H1 (cell line): ENCODE measurements at regions not wholly inside any gene's neighbourhood (a gene's known extent, or its start where the extent isn't known, plus 50 kb on each side); places are given as distances from the start of the nearest gene placed in this dataset.

Experiments used
- CTCF ChIA-PET: fragments of 300-600 bp; sonication (Branson Sonifier 250); formaldehyde crosslinking; loops from one replicate; lab custom pipeline; 2021; ENCODE audit not compliant: partially characterized antibody; lab: Charles Lee
- POLR2A ChIA-PET: fragments of 300-600 bp; sonication (Branson Sonifier 250); formaldehyde crosslinking; loops from one replicate; lab custom pipeline; 2021; ENCODE audit warnings: inconsistent platforms; ENCODE audit not compliant: partially characterized antibody; lab: Charles Lee
- DNase-seq, 2 experiments: peaks; one replicate each; pipeline versions ENCODE4 v3.0.0 to v3.0.0-alpha.2; 2010 to 2022; ENCODE audit warnings: low spot score in 2 of 2, low read depth in 1 of 2, mixed read lengths in 1 of 2
- FAIRE-seq: peaks from 2 replicates; lab custom pipeline; 2011; peaks lifted over from hg19 to GRCh38; lab: Jason Lieb, UNC
- H2AFZ ChIP-seq: 2 replicates; pipeline ENCODE4 v1.8.1; 2012; ENCODE audit warnings: low read length, inconsistent platforms
- H2AK5ac ChIP-seq: 2 replicates; pipeline ENCODE4 v1.6.1; 2013; ENCODE audit warnings: low read depth, low read length
- H2BK120ac ChIP-seq: replicated peaks from 2 replicates; pipeline ENCODE3; 2013; ENCODE audit warnings: low read depth, low read length, inconsistent platforms
- H2BK12ac ChIP-seq: 2 replicates; pipeline ENCODE4 v1.6.1; 2013; ENCODE audit warnings: low read depth, low read length
- H2BK15ac ChIP-seq: 2 replicates; pipeline ENCODE4 v1.6.1; 2013; ENCODE audit warnings: low read length
- H2BK20ac ChIP-seq: 2 replicates; pipeline ENCODE4 v1.6.1; 2013; ENCODE audit warnings: low read length
- H2BK5ac ChIP-seq: 2 replicates; pipeline ENCODE4 v1.6.1; 2013; ENCODE audit warnings: low read depth, low read length
- H3K14ac ChIP-seq: 2 replicates; pipeline ENCODE4 v1.6.1; 2013; ENCODE audit warnings: inconsistent platforms; ENCODE audit not compliant: insufficient read length
- H3K18ac ChIP-seq: 2 replicates; pipeline ENCODE4 v1.6.1; 2013; ENCODE audit warnings: low read length; ENCODE audit errors: extremely low read depth
- H3K23ac ChIP-seq: 2 replicates; pipeline ENCODE4 v1.6.1; 2013; ENCODE audit warnings: inconsistent platforms; ENCODE audit not compliant: insufficient read length
- H3K23me2 ChIP-seq: 2 replicates; pipeline ENCODE4 v1.6.1; 2013; ENCODE audit warnings: low read depth, low read length
- H3K27ac ChIP-seq: 2 replicates; pipeline ENCODE4 v1.6.1; 2011; ENCODE audit warnings: low read depth, low read length, inconsistent platforms
- H3K27me3 ChIP-seq, 4 experiments: replicated peaks in 1 of 4; 1 replicate in 1 of 4; 2 replicates in 3 of 4; pipeline versions ENCODE4 v1.6.1 to v1.8.1; 2011 to 2013; ENCODE audit warnings: low read length in 3 of 4, mild to moderate bottlenecking in 3 of 4, inconsistent platforms in 2 of 4, mixed read lengths in 2 of 4, moderate library complexity in 1 of 4; ENCODE audit not compliant: control insufficient read depth in 3 of 4, insufficient read depth in 3 of 4; ENCODE audit errors: extremely low read depth in 1 of 4
- H3K36me3 ChIP-seq, 4 experiments: 2 replicates each; pipeline versions ENCODE4 v1.6.1 to v1.8.1; 2011 to 2013; ENCODE audit warnings: mild to moderate bottlenecking in 4 of 4, low read length in 3 of 4, moderate library complexity in 2 of 4, control low read depth in 1 of 4, inconsistent platforms in 1 of 4; ENCODE audit not compliant: insufficient read depth in 4 of 4, control insufficient read depth in 2 of 4
- H3K4ac ChIP-seq: replicated peaks from 2 replicates; pipeline ENCODE3; 2013; ENCODE audit warnings: low read length, low read depth, mixed read lengths, inconsistent platforms; ENCODE audit not compliant: insufficient read length
- H3K4me1 ChIP-seq, 4 experiments: replicated peaks in 1 of 4; 1 replicate in 1 of 4; 2 replicates in 3 of 4; pipeline versions ENCODE4 v1.6.1 to v1.8.1; 2011 to 2013; ENCODE audit warnings: low read length in 3 of 4, inconsistent platforms in 2 of 4, mixed read lengths in 1 of 4; ENCODE audit not compliant: insufficient read depth in 4 of 4, control insufficient read depth in 3 of 4
- H3K4me2 ChIP-seq, 2 experiments: 2 replicates each; pipeline versions ENCODE4 v1.6.1 to v1.8.1; 2011 to 2013; ENCODE audit warnings: low read depth in 2 of 2, low read length in 2 of 2, control low read depth in 1 of 2, inconsistent platforms in 1 of 2, mild to moderate bottlenecking in 1 of 2; ENCODE audit not compliant: insufficient read depth in 1 of 2
- H3K4me3 ChIP-seq, 4 experiments: fragments of 200-600, 300-600 bp in 1 of 4; sonication (generic), shearing (Covaris generic), sonication (Bioruptor Twin) in 1 of 4; 2 replicates each; pipeline versions ENCODE4 v1.5.1 to v1.8.1; 2011 to 2016; ENCODE audit warnings: low read length in 4 of 4, low read depth in 3 of 4, control low read depth in 2 of 4, inconsistent platforms in 2 of 4, mild to moderate bottlenecking in 2 of 4, mixed read lengths in 1 of 4, moderate library complexity in 1 of 4; ENCODE audit not compliant: insufficient read depth in 2 of 4; ENCODE audit errors: extremely low read depth in 1 of 4
- H3K56ac ChIP-seq: replicated peaks from 2 replicates; pipeline ENCODE3; 2013; ENCODE audit warnings: low read depth, mild to moderate bottlenecking, mixed read lengths, low read length, inconsistent platforms; ENCODE audit not compliant: insufficient read length
- H3K79me1 ChIP-seq: 2 replicates; pipeline ENCODE4 v1.6.1; 2013; ENCODE audit warnings: low read depth, low read length, control low read depth
- H3K79me2 ChIP-seq, 2 experiments: 2 replicates each; pipeline versions ENCODE4 v1.6.1 to v1.8.1; 2012 to 2013; ENCODE audit warnings: low read length in 2 of 2, mild to moderate bottlenecking in 2 of 2, inconsistent platforms in 1 of 2; ENCODE audit not compliant: insufficient read depth in 2 of 2, control insufficient read depth in 1 of 2
- H3K9ac ChIP-seq, 4 experiments: replicated peaks in 1 of 4; 1 replicate in 1 of 4; 2 replicates in 3 of 4; pipeline versions ENCODE4 v1.6.1 to v1.8.1; 2011 to 2013; ENCODE audit warnings: low read depth in 3 of 4, low read length in 3 of 4, control low read depth in 2 of 4, mild to moderate bottlenecking in 2 of 4, moderate library complexity in 2 of 4, inconsistent platforms in 1 of 4; ENCODE audit errors: extremely low read depth in 1 of 4
- H3K9me3 ChIP-seq, 2 experiments: 2 replicates each; pipeline versions ENCODE4 v1.6.1 to v1.8.1; 2012 to 2013; ENCODE audit warnings: mild to moderate bottlenecking in 2 of 2, moderate library complexity in 2 of 2, control low read depth in 1 of 2, inconsistent platforms in 1 of 2, low read depth in 1 of 2, low read length in 1 of 2, mixed read lengths in 1 of 2; ENCODE audit not compliant: insufficient read depth in 2 of 2
- H4K20me1 ChIP-seq, 2 experiments: replicated peaks in 1 of 2; 2 replicates each; pipeline versions ENCODE3 to v1.8.1; 2011 to 2013; ENCODE audit warnings: inconsistent platforms in 2 of 2, low read length in 2 of 2, mild to moderate bottlenecking in 1 of 2; ENCODE audit not compliant: insufficient read depth in 2 of 2, control insufficient read depth in 1 of 2
- H4K5ac ChIP-seq: 2 replicates; pipeline ENCODE4 v1.6.1; 2013; ENCODE audit warnings: low read length, low read depth, mixed read lengths, inconsistent platforms; ENCODE audit not compliant: insufficient read length
- H4K8ac ChIP-seq: 2 replicates; pipeline ENCODE4 v1.8.0; 2013; ENCODE audit warnings: mild to moderate bottlenecking, moderate library complexity, low read length, inconsistent platforms; ENCODE audit not compliant: insufficient read depth; ENCODE audit errors: extremely low read depth
- H4K91ac ChIP-seq: replicated peaks from 2 replicates; pipeline ENCODE3; 2013; ENCODE audit warnings: low read length, mixed read lengths, inconsistent platforms; ENCODE audit not compliant: insufficient read length
- ASH2L ChIP-seq: fragments of 200-600, 300-600 bp; sonication (generic); IDR thresholded peaks from one replicate; pipeline ENCODE4 v1.7.1; 2017; ENCODE audit warnings: low read length
- CBX5 ChIP-seq: fragments of 300-800, 300-1000 bp; sonication (generic); IDR thresholded peaks from 2 replicates; pipeline ENCODE4 v1.7.1; 2016; ENCODE audit warnings: antibody characterized with exemption, low read length, low read depth
- CREB1 ChIP-seq: IDR thresholded peaks from 2 replicates; pipeline ENCODE4 v1.6.1; 2012; ENCODE audit warnings: inconsistent platforms
- CTBP2 ChIP-seq: IDR thresholded peaks from 2 replicates; pipeline ENCODE4 v1.7.0; 2011; ENCODE audit warnings: borderline replicate concordance, mild to moderate bottlenecking, moderate library complexity, mixed read lengths, low read length; ENCODE audit not compliant: insufficient read depth, insufficient read length
- HDAC2 ChIP-seq, 2 experiments: fragments of 300-600 bp in 1 of 2; sonication (generic) in 1 of 2; IDR thresholded peaks; 2 replicates each; pipeline ENCODE4 v1.6.1; 2011 to 2012; ENCODE audit warnings: low read depth in 2 of 2, low read length in 2 of 2, mild to moderate bottlenecking in 2 of 2, moderate library complexity in 2 of 2, borderline replicate concordance in 1 of 2, inconsistent platforms in 1 of 2
- KDM4A ChIP-seq: IDR thresholded peaks from one replicate; pipeline ENCODE4 v1.7.1; 2012; ENCODE audit warnings: low read depth, mild to moderate bottlenecking, moderate library complexity, low read length, inconsistent platforms; ENCODE audit not compliant: severe bottlenecking
- KDM5A ChIP-seq: fragments of 200-600 bp; IDR thresholded peaks from 2 replicates; pipeline ENCODE4 v1.7.1; 2012; ENCODE audit warnings: mild to moderate bottlenecking, low read length, inconsistent platforms, mixed read lengths
- MAFK ChIP-seq: IDR thresholded peaks from 2 replicates; pipeline ENCODE4 v1.6.1; 2012; ENCODE audit warnings: low read depth, mild to moderate bottlenecking, improper control_type of control experiment, low read length
- POU5F1 ChIP-seq: IDR thresholded peaks from 2 replicates; pipeline ENCODE4 v1.6.1; 2011; ENCODE audit warnings: low read depth, mild to moderate bottlenecking, low read length, moderate library complexity
- RFX5 ChIP-seq: IDR thresholded peaks from 2 replicates; pipeline ENCODE4 v1.6.1; 2011; ENCODE audit warnings: low read depth, low read length, improper control_type of control experiment, borderline replicate concordance
- SP2 ChIP-seq: IDR thresholded peaks from 2 replicates; pipeline ENCODE4 v1.6.1; 2012; ENCODE audit warnings: mild to moderate bottlenecking, low read length, inconsistent platforms
- WGBS, 2 experiments: shearing (Covaris generic) in 1 of 2; methylation state at CpG; one replicate each; pipeline versions ENCODE4 v1.1.6 to v1.1.7; 2013 to 2015; ENCODE audit warnings: low lambda C conversion rate in 2 of 2, mixed read lengths in 2 of 2, inconsistent platforms in 1 of 2, low coverage in 1 of 2, missing lambda C conversion rate in 1 of 2; ENCODE audit not compliant: insufficient replicate concordance in 2 of 2, insufficient coverage in 1 of 2, insufficient read length in 1 of 2; ENCODE audit errors: extremely low coverage in 1 of 2, missing lambda C conversion rate in 1 of 2; 5-methylcytosine and 5-hydroxymethylcytosine counted together

DNA sequence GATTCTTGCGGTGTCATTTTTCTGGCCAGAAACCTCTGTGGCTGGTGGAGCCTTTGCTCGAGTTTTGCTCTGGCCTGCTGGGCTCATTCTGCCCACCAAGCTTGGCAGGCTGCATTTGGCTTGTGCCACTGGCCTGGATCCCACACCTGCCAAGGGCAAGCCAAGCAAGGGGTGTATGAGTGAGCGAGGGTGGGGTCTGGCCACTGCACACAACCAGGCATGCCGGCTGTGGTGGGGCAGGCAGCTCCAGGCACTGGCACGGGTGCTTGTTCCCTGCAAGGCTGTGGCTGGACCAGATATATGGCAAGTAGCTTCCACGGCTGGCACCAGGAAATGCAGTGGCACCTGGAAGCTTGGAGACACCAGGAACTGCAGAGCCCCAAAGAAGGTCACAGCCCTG, 68.6 kb upstream of the PPP3CA start:
- no peak overlapping the region for H4K91ac ChIP-seq
- no peak overlapping the region; the same call in 1 of the 2 replicates for H4K8ac ChIP-seq
- H3K18ac ChIP-seq: no peak overlapping the region
- H3K23me2 ChIP-seq: no peaks in the 10 kb centered on the region
- no peaks in the 10 kb centered on the region for H4K20me1 ChIP-seq
- H3K9ac ChIP-seq: no peak overlapping the region
- no peak overlapping the region for H3K4ac ChIP-seq
- no peak overlapping the region for H3K23ac ChIP-seq
- H3K79me1 ChIP-seq: no peaks in the 10 kb centered on the region
- H3K4me1 ChIP-seq: peaks cover 0 to 8% (median 0%) of the 10 kb centered on the region in 4 experiments; a peak in 1 of 7 replicates
- H2BK12ac ChIP-seq: no peak overlapping the region
- no peak for FAIRE-seq
- no peak overlapping the region for H2AK5ac ChIP-seq
- no peak overlapping the region for H2BK15ac ChIP-seq
- no peak overlapping the region for H2BK120ac ChIP-seq
- H2AFZ ChIP-seq: no peak overlapping the region; the same call in 1 of the 2 replicates
- H3K9me3 ChIP-seq: peaks cover 0 to 3% of the 10 kb centered on the region in 2 experiments; a peak in 1 of 4 replicates
- POLR2A ChIA-PET: interaction anchor here (0.6 kb wide), 1 partner anchor 765 kb away, joined by 3 read pairs; no protein-coding TSS in a partner anchor
- H2BK20ac ChIP-seq: no peak overlapping the region
- no peaks in the 10 kb centered on the region for H3K27me3 ChIP-seq
- H4K5ac ChIP-seq: no peak overlapping the region
- CTCF ChIA-PET: interaction anchor here (1.0 kb wide), 1 partner anchor 247 kb away, joined by 3 read pairs; no protein-coding TSS in a partner anchor
- H3K14ac ChIP-seq: no peak overlapping the region
- no peak overlapping the region for H3K4me2 ChIP-seq
- no peak overlapping the region for H2BK5ac ChIP-seq
- H3K27ac ChIP-seq: no peak overlapping the region
- TF ChIP-seq MAFK: no peak
- TF ChIP-seq HDAC2 (IDR thresholded peaks at IDR 0.05; ENCODE audit: borderline replicate concordance in 1 of 2, low read depth in 2 of 2, low read length in 2 of 2): no peak
- TF ChIP-seq KDM4A: no peak
- TF ChIP-seq CREB1: no peak
- TF ChIP-seq CBX5: no peak
- no peak for TF ChIP-seq RFX5
- no peak for TF ChIP-seq SP2
- no peak for TF ChIP-seq KDM5A
- TF ChIP-seq POU5F1: no peak
- TF ChIP-seq ASH2L: no peak
- TF ChIP-seq CTBP2: no peak
- no peak for DNase-seq
- no peaks in the 10 kb centered on the region for H3K36me3 ChIP-seq
- no peak overlapping the region for H3K4me3 ChIP-seq
- no peaks in the 10 kb centered on the region for H3K79me2 ChIP-seq
- WGBS, 2 experiments: 89% methylated on average over 6 of the region's 6 CpGs; no CpG with 5 or more reads in 1 of the 2 experiments
- no peak overlapping the region for H3K56ac ChIP-seq
